ENCODE measurements at regions not wholly inside any gene's neighbourhood (a gene's known extent, or its start where the extent isn't known, plus 50 kb on each side); places are given as distances from the start of the nearest gene placed in this dataset.
"Not testable (repeated sequence)": the region's sequence is repeated elsewhere in the genome, so short reads cannot be mapped to it uniquely, and the experiment has no call there.

DNA sequence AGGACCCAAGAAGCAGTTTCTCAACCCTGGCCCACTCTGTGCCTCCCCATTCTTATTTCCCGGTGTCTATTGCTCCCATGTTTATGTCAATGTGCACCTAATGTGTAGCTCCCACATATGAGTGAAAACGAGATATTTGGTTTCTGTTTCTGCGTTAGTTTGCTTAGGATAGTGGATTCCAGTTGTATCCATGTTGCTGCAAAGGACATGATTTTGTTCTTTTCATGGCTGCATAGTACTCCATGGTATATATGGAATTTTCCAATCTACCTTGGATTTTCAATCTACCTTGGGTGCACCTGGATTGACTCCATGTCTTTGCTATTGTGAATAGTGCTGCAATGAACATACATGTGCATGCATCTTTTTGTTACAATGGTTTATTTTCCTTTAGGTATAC is 119.8 kb upstream of the CTSV start:
- not testable (repeated sequence) for TF ChIP-seq SUZ12 (IDR thresholded peaks at IDR 0.05); BHLHE40 (IDR thresholded peaks at IDR 0.05; ENCODE audit: borderline replicate concordance); TARDBP (IDR thresholded peaks at IDR 0.05); ZNF384 (IDR thresholded peaks at IDR 0.05)
